IMR-90 (cell line): ENCODE measurements at regions not wholly inside any gene's neighbourhood (a gene's known extent, or its start where the extent isn't known, plus 50 kb on each side); places are given as distances from the start of the nearest gene placed in this dataset.

Source experiments
- ATAC-seq: fragments of 200-7000 bp; cut with Tn5 transposase; 2 replicates; pipeline ENCODE4 v1.9.1; 2020; ENCODE audit warnings: low read depth, mild to moderate bottlenecking, moderate library complexity
- BruUV-seq: library from RNA; stranded (reverse); fragments of 400-500 nt; replicated peaks from 2 replicates; lab custom pipeline; 2021; lab: Mats Ljungman, UMichigan
- CTCF ChIA-PET: fragments of 300-600 bp; formaldehyde crosslinking; extraction: SDS; loops from one replicate; lab custom pipeline; 2021; ENCODE audit warnings: antibody characterized with exemption; lab: Yijun Ruan, JAX
- POLR2A ChIA-PET: fragments of 300-600 bp; sonication (Branson Sonifier 250); formaldehyde crosslinking; loops from one replicate; lab custom pipeline; 2022; ENCODE audit warnings: antibody characterized with exemption; ENCODE audit not compliant: unreplicated experiment; lab: Charles Lee
- DNase-seq: peaks from one replicate; pipeline ENCODE4 v3.0.0; 2013
- H2AFZ ChIP-seq: replicated peaks from 2 replicates; pipeline ENCODE3; 2013; ENCODE audit warnings: low read length, mild to moderate bottlenecking; ENCODE audit not compliant: poor library complexity
- H2AK5ac ChIP-seq: 2 replicates; pipeline ENCODE4 v1.6.1; 2013; ENCODE audit warnings: low read depth, low read length, inconsistent platforms
- H2AK9ac ChIP-seq: replicated peaks from 2 replicates; pipeline ENCODE3; 2013; ENCODE audit warnings: mild to moderate bottlenecking, low read depth, low read length, moderate library complexity; ENCODE audit not compliant: poor library complexity
- H2BK120ac ChIP-seq: 2 replicates; pipeline ENCODE4 v1.6.1; 2013; ENCODE audit warnings: low read depth, low read length, inconsistent platforms
- H2BK15ac ChIP-seq: 3 replicates; pipeline ENCODE4 v1.6.1; 2013; ENCODE audit warnings: low read depth, low read length, inconsistent platforms
- H2BK20ac ChIP-seq: 2 replicates; pipeline ENCODE4 v1.6.1; 2013; ENCODE audit warnings: low read depth, mild to moderate bottlenecking, inconsistent platforms, low read length, moderate library complexity
- H2BK5ac ChIP-seq: 2 replicates; pipeline ENCODE4 v1.6.1; 2013; ENCODE audit warnings: mild to moderate bottlenecking, low read depth, low read length, inconsistent platforms; ENCODE audit not compliant: poor library complexity, severe bottlenecking
- H3K14ac ChIP-seq: replicated peaks from 2 replicates; pipeline ENCODE4 v1.6.1; 2013; ENCODE audit warnings: low read depth, low read length, inconsistent platforms
- H3K18ac ChIP-seq: 2 replicates; pipeline ENCODE4 v1.6.1; 2013; ENCODE audit warnings: low read depth, low read length, control low read depth
- H3K23ac ChIP-seq: 2 replicates; pipeline ENCODE4 v1.6.1; 2013; ENCODE audit warnings: low read depth, low read length, inconsistent platforms
- H3K27ac ChIP-seq: 2 replicates; pipeline ENCODE4 v1.5.1; 2013; ENCODE audit warnings: mild to moderate bottlenecking, control low read depth, low read length; ENCODE audit not compliant: insufficient read depth
- H3K27me3 ChIP-seq: 2 replicates; pipeline ENCODE4 v1.6.1; 2013; ENCODE audit warnings: low read length; ENCODE audit not compliant: control insufficient read depth, insufficient read depth
- H3K36me3 ChIP-seq: 2 replicates; pipeline ENCODE4 v1.6.1; 2013; ENCODE audit warnings: low read length, mixed read lengths; ENCODE audit not compliant: control insufficient read depth, insufficient read depth
- H3K4ac ChIP-seq: 2 replicates; pipeline ENCODE4 v1.6.1; 2013; ENCODE audit warnings: low read depth, low read length, inconsistent platforms
- H3K4me1 ChIP-seq: 2 replicates; pipeline ENCODE4 v1.6.1; 2013; ENCODE audit warnings: low read length, mixed read lengths; ENCODE audit not compliant: control insufficient read depth, insufficient read depth
- H3K4me2 ChIP-seq: 2 replicates; pipeline ENCODE4 v1.6.1; 2013; ENCODE audit warnings: low read depth, mild to moderate bottlenecking, control low read depth, low read length, moderate library complexity
- H3K4me3 ChIP-seq: 2 replicates; pipeline ENCODE4 v1.5.1; 2013; ENCODE audit warnings: low read depth, mild to moderate bottlenecking, control low read depth, low read length, moderate library complexity; ENCODE audit not compliant: insufficient read depth
- H3K56ac ChIP-seq: 2 replicates; pipeline ENCODE4 v1.6.1; 2013; ENCODE audit warnings: low read length, inconsistent platforms; ENCODE audit not compliant: insufficient read depth; ENCODE audit errors: extremely low read depth
- H3K79me1 ChIP-seq, 2 experiments: 2 replicates each; pipeline ENCODE4 v1.6.1; 2013; ENCODE audit warnings: low read length in 2 of 2, inconsistent platforms in 1 of 2, low read depth in 1 of 2
- H3K9ac ChIP-seq: 2 replicates; pipeline ENCODE4 v1.6.1; 2013; ENCODE audit warnings: low read depth, low read length, control low read depth
- H3K9me1 ChIP-seq: 2 replicates; pipeline ENCODE4 v1.6.1; 2013; ENCODE audit warnings: low read length, inconsistent platforms; ENCODE audit not compliant: insufficient read depth
- H3K9me3 ChIP-seq: 2 replicates; pipeline ENCODE4 v1.6.1; 2013; ENCODE audit warnings: low read length; ENCODE audit not compliant: control insufficient read depth, insufficient read depth
- H4K20me1 ChIP-seq: 2 replicates; pipeline ENCODE4 v1.6.1; 2013; ENCODE audit warnings: low read length, inconsistent platforms; ENCODE audit not compliant: insufficient read depth
- H4K5ac ChIP-seq: 2 replicates; pipeline ENCODE4 v1.6.1; 2013; ENCODE audit warnings: mild to moderate bottlenecking, low read depth, low read length, control low read depth
- H4K8ac ChIP-seq, 2 experiments: 2 replicates each; pipeline ENCODE4 v1.6.1; 2013; ENCODE audit warnings: low read depth in 2 of 2, low read length in 2 of 2, control low read depth in 1 of 2, inconsistent platforms in 1 of 2
- H4K91ac ChIP-seq: 2 replicates; pipeline ENCODE4 v1.6.1; 2013; ENCODE audit warnings: low read depth, low read length, inconsistent platforms; ENCODE audit not compliant: insufficient read depth
- CHD1 ChIP-seq: IDR thresholded peaks from 2 replicates; pipeline ENCODE4 v1.6.1; 2012; ENCODE audit warnings: low read depth, low read length, improper control_type of control experiment
- NFE2L2 ChIP-seq: fragments of 150-350 bp; IDR thresholded peaks from 2 replicates; pipeline ENCODE4 v1.6.1; 2016; ENCODE audit warnings: low read depth, mild to moderate bottlenecking, low read length
- WGBS, 2 experiments: methylation state at CpG; one replicate each; pipeline versions ENCODE4 v1.1.5 to v1.1.7; 2013; ENCODE audit warnings: missing lambda C conversion rate in 2 of 2; ENCODE audit not compliant: insufficient read length in 1 of 2; ENCODE audit errors: extremely low coverage in 2 of 2; 5-methylcytosine and 5-hydroxymethylcytosine counted together
- dilution Hi-C: fragments of 300-500 bp; cut with HindIII; formaldehyde crosslinking; loops from one replicate; pipeline ENCODE4 v1.14.3; 2018; ENCODE audit warnings: low sequenced_read_pairs; ENCODE audit not compliant: unreplicated experiment
- in situ Hi-C: fragments of 300-500 bp; cut with MboI; formaldehyde crosslinking; loops from 3 replicates; pipeline ENCODE4 v1.14.3; 2019; ENCODE audit warnings: low sequenced_read_pairs, inconsistent platforms, mixed read lengths
- intact Hi-C: fragments of 100-400 bp; cut with micrococcal nuclease; formaldehyde crosslinking; loops from 2 replicates; pipeline ENCODE4 v1.10.0; 2022

- no peak overlapping the region for H3K9ac ChIP-seq
- H3K9me1 ChIP-seq: no peaks in the 10 kb centered on the region
- no peaks in the 10 kb centered on the region for H3K36me3 ChIP-seq
- H3K56ac ChIP-seq: no peak overlapping the region
- TF ChIP-seq CHD1 (no peak), NFE2L2 (no peak)
- DNase-seq (no peak), ATAC-seq (no peak)
- H3K4me3 ChIP-seq: no peak overlapping the region
- H3K4me1 ChIP-seq: no peaks in the 10 kb centered on the region
- no peaks in the 10 kb centered on the region for H3K79me1 ChIP-seq
- H4K8ac ChIP-seq: no peak overlapping the region
- in situ Hi-C loops (no loop called here), intact Hi-C loops (loop anchor here (10.0 kb wide), 1 partner anchor 56 kb away; no protein-coding TSS in a partner anchor), dilution Hi-C loops (no loop called here)
- ChIA-PET CTCF (no interaction called here), POLR2A (no interaction called here)
- no CpG with 5 or more reads among the region's 3 CpGs for WGBS, 2 experiments
- H2BK120ac ChIP-seq: no peak overlapping the region
- H4K20me1 ChIP-seq: no peaks in the 10 kb centered on the region
- no peak overlapping the region for H3K14ac ChIP-seq
- no peak overlapping the region for H2BK15ac ChIP-seq
- H4K91ac ChIP-seq: no peak overlapping the region
- H2BK20ac ChIP-seq: no peak overlapping the region
- no peak overlapping the region for H3K27ac ChIP-seq
- no peak overlapping the region for H3K18ac ChIP-seq
- no peak overlapping the region for H2AK5ac ChIP-seq
- no peak overlapping the region for H3K23ac ChIP-seq
- no TSS peak for BruUV-seq
- no peak overlapping the region for H2BK5ac ChIP-seq
- no peak overlapping the region for H3K4me2 ChIP-seq
- no peak overlapping the region for H2AK9ac ChIP-seq
- H3K4ac ChIP-seq: no peak overlapping the region
- no peak overlapping the region for H4K5ac ChIP-seq
- no peaks in the 10 kb centered on the region for H3K9me3 ChIP-seq
- no peak overlapping the region for H2AFZ ChIP-seq
- H3K27me3 ChIP-seq: no peaks in the 10 kb centered on the region; the same call in 1 of the 2 replicates
These were observed 74.9 kb upstream of the RFX3 start for GRCh38 chr9:3600672-3601071.
